Astrocyte of the hippocampus (primary cell): ENCODE measurements at regions not wholly inside any gene's neighbourhood (a gene's known extent, or its start where the extent isn't known, plus 50 kb on each side); places are given as distances from the start of the nearest gene placed in this dataset.

Source experiments
- DNase-seq: peaks from one replicate; pipeline ENCODE4 v3.0.0; 2011; ENCODE audit warnings: low read depth, low spot score

DNA sequence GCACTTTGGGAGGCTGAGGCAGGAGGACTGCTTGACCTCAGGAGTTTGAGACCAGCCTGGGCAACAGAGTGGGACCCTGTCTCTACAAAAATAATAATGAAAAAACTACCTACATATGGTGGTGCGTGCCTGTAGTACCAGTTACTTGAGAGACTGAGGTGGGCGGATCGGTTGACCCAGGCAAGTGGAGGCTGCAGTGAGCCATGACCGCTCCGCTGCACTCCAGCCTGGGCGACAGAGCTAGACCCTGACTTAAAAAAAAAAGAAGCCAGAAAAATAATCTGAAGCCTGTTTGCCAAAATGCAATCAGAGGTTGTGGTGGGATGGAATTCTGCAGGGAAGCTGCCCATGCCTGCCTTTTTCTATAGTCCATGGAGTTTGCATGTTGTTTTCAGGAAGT, 50.4 kb upstream of the GGTA1 start:
- no peak for DNase-seq

DNA sequence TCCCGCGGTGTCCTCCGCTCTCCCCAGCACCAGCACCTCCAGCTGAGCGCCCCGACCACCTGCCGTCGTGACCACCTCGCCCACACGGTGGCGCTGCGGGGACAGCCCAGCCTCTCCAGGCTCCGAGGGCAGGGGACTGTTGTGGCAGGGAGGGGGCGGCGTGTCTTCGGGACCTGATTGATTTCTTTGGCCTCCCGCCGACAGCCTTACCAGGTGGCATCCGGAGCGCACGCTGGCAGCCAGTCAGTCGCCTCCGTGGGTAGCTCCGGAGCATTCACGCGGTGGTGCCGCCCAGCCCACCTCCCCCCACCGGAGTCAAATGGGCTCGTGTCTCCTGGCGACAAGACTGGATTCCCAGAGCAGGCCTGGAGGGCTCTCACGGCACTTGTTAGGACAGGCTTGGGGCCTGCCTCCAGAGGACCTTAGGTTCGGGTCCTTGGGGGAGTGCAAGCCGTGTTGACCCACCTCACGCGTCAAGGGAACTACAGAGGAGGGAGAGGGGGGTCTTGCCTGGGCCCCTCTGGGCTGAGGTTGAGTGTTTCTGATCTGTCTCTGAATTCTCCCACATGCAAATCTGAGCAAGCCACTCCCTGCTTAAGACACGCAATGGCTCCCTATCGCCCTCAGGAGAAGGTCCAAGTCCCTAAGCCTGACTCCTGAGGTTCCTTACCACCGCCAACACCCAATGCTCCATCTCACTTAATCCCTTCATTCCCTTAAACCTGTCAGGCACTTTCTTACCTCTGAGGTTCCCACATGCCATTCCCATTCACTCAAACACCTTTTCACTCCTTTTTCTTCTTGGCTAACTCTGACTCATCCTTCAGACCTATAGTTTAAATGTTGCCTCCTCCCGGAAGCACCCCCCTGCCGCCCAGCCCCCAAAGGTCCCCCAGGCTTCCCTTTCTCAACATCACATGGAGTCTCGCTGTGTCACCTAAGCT, 51.2 kb upstream of the GGTA1 start:
- peak; percentile 90 for DNase-seq

DNA sequence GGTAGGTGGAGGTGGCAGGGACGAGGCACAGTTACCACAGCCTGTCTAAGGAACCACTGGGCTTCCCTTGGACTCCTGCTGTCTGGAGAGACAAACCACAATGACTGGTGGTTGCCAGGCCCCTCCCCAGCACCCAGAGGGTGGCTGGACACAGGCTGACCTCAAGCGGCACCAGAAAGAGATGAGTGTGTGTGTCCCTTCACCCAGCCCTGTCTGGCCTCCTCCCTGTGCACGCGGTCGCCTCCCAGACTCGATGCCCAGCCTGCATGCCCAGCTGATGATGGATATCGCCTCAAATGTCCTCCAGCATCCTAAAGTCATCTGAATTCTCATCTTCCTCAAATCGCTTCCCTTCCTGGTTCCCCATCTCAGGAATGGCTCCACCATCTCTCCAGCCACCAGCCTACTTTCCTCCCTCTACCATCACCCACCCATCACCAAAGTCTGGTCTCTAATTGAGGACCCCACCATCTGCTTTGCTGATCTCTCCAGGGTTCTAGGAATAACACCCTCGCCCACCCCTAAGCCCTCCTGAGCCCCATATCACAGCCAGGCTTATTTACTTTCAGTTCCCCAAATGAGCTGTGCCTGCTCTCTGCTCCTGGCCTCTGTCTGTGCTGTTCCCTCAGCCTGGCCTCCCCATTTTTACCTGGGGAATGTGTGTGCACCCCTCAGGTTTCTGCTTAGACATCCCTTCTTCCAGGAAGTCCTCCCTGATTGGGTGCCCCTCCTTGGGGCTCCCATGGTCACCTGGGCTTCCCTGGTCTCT, 52.5 kb upstream of the GGTA1 start:
- DNase-seq: no peak

DNA sequence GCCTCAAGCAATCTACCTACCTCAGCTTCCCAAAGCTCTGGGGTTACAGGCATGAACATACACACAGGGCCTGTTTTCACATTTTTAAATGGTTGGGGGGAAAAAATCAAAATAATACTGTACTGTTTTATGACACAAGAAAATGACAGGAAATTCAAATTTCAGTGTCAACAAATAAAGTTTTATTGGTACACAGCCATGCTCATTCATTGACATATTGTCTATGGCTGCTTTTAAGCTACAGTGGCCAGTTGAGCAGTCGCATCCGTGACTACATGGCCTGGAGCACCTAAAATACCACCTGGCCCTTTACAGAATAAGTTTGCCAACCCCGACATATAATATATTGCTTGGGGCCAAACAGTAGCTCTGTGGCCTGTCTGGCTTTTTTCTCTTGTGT, 56.4 kb upstream of the GGTA1 start:
- DNase-seq: no peak

DNA sequence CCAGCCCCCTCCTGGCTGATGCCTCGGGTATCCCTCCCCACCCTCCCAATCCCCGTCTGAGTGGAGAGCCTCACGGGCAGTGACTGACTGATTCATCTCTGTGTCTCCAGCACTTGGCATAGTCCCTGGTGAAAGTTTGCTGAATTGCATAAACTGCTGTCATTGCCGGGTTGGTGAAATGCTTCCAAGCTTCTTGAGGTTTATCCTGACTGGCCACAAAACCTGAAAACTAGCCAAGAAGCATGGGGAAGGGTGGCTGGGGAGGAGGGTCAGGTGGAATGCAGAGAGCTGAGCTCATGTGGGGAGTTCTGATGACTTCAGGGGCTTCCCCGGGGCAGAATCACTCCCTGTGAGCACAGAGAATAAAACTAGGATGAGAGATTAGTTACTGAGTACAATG, 56.9 kb upstream of the GGTA1 start:
- DNase-seq: peak; percentile 98

DNA sequence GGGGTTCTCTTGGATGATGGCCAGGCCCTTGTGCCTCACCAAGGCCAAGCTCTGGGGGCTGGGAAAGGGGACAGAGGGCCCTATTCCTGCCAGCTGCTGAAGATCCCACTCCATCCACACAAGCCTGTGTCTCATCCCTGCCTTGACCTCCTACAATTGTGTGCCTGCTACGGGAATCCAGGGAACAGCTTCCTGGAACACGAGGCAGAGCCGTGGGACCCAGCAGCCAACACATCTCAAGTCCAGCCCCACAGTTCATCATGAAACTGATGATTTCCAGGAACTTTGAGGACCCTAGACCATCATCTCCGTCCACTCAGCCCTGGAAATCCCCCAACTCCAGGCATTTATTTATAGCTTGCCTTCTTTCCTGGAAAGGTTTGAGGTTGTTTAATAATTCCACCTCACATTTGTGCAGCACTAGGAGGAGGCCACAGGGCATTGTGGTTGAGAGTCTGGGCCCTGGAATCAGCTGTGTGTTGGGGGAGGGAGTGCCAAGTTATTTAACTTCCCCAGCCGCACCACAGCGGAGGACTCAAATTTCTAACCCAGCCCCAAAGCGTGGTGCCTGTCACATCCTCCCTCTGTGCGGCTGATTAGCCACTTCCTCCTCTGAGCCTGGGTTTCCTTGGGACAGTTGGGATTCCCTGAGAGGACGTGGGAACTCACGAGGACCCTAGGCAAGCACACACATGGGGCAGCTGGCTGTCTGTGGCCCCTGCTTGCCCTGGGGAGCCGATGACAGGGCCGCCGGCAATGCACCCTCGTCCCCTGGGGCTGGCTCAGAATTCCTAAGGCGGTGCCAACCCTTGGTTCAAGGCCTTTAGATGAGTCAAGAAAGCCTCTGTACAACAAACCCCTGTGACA, 58.2 kb upstream of the GGTA1 start:
- peak; percentile 95 for DNase-seq

DNA sequence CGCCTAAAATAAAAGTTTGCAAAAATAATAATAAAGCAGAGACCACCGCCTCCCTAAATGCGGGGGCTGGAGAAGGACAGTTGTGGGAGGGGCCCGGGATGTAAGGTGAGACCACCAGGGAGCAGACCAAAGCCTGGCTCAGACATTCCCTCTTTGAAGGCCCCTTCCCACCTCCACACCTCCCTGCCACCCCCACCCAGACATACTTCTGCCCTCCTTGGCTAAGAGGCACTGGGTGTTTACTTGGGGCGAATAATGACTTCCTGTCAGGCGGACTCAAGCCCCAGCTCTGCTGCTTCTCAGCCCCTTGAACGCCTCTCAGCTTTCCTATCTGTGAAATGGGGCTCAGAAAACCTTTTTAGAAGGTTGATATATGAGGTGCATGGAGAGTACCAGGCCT, 58.8 kb upstream of the GGTA1 start:
- no peak for DNase-seq

DNA sequence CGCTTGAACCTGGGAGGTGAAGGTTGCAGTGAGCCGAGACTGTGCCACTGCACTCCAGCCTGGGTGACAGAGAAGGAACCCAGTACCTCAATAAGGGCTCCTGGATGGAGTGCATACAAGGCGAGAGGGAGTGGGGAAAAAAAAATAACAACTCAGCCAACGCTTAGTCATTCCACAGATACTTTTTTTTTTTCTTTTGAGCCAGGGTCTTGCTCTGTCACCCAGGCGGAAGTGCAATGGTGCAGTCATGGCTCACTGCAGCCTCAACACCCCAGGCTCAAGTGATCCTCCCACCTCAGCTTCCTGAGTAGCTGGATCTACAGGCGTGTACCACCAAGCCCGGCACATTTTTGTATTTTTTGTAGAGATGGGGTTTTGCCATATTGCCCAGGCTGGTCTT, 59.5 kb upstream of the GGTA1 start:
- DNase-seq: peak; percentile 46

DNA sequence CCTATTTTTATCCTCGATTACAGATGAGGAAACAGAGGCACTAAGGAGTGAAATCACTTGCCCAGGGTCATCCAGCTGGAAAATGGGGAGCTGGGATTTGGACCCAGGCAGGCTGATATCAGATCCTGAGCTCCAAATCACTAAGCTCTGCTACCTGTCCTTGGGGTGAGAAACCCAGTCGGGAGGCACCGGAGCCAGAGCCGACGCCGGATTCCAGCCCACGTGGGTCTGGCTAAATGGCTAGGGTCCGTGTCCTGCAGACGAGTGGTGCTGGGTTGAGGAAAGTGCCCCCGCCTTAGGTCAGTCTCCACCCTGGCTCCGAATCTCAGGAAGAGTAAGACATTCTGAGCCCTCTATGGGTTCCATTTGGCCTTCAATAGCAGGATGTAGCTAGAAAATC, 61.3 kb upstream of the GGTA1 start:
- no peak for DNase-seq

DNA sequence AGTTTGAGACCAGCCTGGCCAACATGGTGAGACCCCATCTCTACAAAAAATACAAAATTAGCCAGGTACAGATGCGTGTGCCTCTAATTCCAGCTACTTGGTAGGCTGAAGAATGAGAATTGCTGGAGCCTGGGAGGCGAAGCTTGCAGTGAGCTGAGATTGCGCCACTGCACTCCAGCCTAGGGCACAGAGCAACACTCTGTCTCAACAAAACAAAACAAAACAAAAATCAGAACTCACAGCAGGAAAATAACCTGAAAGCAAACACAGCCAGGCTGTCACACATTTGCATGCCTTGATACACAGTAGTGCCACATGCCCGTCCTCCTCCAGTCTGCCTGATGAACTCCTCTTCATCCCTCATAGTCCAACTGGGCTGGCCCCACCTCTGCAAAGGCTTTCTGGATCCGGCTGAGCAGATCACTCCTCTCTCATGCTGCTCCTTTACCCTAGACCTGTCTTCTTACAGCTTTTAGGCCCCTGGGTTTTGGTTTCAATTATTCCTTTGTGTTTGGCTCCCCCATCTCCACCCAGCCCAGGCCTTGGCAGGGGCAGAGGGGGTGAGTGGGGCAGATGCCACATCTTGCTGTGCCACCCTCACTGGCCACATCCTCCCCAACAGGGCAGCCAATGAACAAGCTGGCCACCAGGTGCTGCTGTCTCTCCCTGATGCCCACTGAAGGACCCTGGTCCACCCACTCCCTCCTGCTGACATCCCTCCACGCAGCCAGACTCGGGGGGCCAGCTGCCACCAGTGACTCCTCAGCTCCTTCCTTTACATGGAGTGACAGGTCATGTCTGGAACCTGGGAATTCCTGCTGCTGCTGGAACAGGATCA, 62.0 kb upstream of the GGTA1 start:
- no peak for DNase-seq

DNA sequence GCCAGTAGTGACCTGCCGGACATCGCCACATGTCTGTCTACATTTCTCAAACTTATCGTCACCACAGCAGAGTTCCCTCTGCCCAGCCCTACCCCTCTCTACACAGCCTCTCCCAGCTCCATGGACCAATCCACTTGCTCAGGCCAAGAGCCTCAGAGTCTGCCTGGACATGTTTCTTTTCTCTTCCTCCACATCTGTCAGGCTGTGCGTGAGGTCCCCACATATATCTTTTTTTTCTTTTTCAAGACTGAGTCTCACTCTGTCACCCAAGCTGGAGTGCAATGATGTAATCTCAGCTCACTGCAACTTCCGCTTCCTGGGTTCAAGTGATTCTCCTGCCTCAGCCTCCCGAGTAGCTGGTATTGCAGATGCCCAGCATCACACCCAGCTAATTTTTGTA, 62.7 kb upstream of the GGTA1 start:
- DNase-seq: no peak

DNA sequence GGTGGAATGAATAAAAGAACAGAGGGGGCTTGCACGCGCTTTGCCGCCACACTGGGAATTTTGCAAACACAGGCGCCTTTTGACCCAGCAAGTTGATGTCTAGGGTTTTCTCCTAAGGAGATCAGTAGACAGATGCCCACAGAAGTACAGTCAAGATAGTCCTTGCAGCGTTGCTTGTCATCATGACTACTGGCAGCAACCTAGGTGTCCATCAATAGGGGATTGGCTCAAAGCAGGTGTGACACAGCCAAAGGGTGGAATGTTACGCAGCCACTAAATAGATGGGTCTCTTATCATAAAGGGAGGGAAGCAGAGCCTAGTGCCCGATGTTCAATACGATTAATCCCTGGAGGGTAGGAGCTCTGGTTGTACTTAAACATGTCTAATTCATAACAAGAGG, 63.8 kb upstream of the GGTA1 start:
- no peak for DNase-seq

DNA sequence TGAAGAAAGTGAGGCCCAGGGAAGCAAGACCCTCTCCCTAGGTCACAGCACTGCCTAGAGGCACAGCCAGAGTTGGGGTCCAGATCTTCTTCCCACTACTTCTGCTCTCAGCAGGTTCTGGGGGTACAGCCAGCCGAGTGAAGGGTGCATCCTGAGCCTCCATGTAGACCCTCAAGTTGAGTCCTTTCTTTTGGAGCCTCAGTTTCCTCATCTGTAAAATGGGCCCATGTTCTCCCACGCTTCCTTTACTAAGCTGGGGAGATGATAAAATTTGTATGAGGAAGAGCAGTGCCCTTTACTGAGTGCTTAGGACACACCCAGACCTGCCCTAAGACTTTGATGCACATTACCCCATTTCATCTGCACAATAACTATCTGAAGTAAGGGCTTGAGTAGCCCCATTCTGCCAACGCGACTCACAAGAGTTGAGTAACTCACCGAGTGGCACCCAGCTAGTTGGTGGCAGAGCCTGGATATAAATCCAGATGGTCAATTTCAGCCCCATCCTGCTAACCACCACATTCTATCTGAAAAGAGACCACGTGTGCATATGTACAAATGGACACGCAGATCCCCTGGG, 64.3 kb upstream of the GGTA1 start:
- no peak for DNase-seq

DNA sequence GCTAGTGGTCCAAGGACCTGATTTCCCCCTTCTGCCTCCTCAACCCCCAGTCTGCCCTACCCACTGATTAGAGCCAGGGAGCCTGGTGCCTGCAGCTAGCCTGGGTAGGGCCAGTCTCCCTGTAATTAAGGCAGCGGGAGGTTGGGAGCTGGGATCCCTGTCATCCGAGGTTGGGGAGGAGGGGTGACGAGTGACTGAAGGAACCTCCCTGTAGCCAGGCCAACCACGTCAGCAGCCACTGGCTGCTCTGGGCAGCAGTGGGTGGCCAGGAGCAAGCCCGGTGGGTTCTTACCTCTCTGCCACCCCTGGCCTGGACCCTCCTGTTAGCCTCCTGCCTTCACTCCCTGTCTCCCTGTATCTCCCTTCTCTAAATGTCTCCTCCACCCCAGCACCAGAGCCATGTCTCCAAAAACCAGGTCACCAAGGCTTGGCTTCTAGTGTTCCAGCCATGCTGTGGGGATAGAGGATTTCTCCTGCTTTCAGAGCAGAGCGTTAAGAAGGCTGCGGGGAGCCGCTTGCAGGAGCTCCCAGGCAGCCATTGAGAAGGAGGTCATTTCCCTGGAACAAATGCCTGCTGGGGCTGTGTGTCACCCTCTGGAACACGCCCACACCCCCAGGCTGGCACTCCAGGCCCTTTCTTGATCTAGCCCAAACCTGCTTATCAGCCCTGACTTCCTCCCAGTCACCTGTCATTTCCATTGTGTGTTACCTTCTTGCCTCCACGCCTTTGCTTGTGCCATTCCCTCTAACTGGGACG, 65.0 kb upstream of the GGTA1 start:
- DNase-seq: no peak

DNA sequence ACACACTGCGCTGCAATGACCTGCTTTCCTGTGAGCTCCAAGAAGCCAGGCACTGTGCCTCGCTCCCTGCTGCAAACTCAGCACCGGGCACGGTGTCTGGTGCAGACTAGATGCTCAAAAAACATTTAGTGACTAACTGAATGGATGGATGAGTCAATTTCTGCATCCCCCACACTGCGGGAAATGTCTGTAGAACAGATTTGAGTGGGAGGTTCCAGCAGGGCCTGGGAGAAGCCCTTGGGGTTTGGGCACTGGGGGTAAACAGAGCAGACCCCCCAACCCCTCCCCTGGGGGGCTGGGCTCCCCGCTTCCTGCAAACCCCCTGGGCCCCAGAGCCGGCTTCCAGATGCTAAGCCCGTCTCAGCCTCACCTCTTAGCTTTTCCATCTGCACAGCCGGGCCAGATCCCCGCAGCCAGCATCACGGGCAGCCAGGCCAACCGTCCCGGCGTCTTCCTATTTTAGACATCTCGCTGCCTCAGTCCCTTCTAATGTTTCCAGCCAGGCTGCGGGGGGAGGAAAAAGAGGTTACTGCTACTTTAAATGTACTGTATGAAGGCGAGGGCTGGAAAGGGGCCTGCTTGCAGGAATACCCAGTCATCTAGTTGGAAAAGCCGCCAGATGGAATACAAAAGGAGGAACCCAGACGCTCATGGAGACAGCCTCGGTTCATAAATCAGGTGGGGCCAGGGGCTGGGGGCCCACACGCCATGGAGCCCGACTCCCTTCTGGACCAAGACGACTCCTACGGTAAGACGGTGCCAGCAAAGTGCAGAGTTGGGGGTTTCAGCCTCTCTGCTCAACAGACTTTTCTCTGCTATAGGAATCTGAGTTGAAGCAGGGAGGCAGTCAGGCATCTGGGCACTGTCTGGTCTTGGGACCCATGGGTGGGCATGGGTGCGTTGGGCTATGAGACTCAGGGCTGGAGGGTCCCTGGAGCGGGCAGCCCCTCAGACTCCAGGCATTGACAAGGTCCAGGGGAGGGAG, 67.1 kb upstream of the GGTA1 start:
- peak; percentile 36 for DNase-seq

DNA sequence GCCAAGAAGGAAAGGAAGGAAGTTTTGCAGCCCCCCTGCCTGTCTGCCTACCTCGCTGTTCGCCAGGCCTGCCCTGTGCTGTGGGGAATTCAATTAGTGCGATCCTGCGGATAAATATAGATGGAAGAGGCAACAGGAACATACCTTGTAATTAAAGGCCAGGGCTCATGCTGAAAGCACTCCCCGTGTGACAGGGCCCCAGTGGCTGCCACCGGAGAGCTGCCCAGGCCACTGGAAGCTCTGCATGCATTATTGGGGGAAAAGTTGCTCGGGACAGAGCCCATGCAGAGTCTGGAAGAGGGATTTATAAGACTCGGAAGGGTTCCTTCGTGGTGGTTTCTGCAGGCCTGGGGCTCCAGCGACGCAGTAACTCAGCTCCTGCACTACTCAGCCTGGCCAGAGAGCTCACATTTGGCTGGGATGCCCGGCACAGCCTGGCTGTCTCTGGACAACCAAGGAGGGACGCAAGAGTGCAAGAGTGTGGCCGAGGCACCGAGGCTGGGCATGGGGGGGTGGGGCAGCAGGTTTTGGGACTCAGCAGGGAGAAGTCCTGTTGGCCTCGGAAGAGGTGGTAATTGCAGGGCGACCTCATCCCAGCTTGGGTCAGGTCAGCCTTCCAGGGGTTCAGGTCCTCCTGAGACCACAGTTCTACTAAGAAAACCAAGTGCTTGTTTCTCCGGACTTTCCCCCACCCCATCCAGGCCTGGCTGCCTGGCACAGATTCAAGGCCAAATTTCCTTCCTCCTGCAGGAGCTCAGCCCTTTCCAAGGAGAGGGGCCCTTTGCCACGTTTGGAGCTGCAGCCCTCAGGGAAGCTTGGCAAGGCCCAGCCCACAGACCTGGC, 68.1 kb upstream of the GGTA1 start:
- peak; percentile 40 for DNase-seq

DNA sequence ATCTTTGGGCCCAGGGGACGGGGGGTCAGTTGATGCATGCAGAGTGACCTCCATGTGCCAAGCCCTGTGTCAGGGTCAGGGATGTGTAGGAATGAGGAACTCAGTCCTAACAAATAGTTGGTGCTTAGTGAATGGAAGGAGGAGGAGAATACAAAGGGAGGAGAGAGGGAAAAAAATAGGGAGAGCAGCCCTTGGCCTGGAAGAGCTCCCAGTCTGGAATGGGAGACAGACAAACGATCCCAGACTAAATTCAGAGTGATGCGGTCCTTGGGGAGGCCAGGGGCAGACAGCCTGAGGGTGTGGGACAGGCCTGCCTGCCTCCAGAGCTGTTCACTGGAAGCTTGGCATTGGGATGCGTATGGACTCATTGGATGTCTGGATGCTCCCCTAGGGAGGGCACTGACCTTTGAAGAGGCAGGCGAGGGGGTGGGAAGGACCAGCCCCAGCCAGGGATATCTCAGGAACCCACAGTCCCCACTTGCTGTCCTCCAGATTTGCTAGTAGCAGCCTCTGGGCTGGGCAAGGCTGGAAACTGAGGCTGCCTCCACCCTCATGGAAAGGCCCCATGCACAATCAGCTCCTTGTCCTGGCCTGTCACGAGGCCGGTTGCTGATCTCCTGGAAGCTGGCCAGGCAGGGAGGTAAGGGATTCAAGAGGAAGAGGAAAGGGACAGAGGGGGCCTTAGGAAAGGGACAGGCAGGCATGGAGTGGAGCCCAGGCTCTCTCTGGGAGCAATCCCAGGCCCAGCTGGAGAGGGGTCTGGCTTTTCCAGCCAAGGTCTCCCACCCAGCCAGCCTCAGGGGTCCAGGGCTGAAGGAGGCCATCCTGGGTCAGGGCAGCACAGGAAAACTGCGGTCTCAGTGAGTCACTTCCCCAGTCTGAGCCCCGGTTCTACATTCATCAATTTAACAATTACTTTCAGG, 69.0 kb upstream of the GGTA1 start:
- peak; percentile 26 for DNase-seq
